PC-3 (cell line): ENCODE measurements at regions not wholly inside any gene's neighbourhood (a gene's known extent, or its start where the extent isn't known, plus 50 kb on each side); places are given as distances from the start of the nearest gene placed in this dataset.

ENCODE experiments used
- ATAC-seq: fragments of 200-7000 bp; cut with Tn5 transposase; 2 replicates; pipeline ENCODE4 v1.9.1; 2020; ENCODE audit warnings: mild to moderate bottlenecking, moderate library complexity
- BruUV-seq: library from RNA; stranded (reverse); fragments of 400-500 nt; replicated peaks from 2 replicates; lab custom pipeline; 2021; lab: Mats Ljungman, UMichigan
- CTCF ChIA-PET: fragments of 300-600 bp; sonication (Branson Sonifier 250); formaldehyde crosslinking; loops from one replicate; lab custom pipeline; 2022; ENCODE audit warnings: antibody characterized with exemption; lab: Charles Lee
- POLR2A ChIA-PET: fragments of 300-600 bp; sonication (Branson Sonifier 250); formaldehyde crosslinking; loops from one replicate; lab custom pipeline; 2022; ENCODE audit warnings: antibody characterized with exemption; ENCODE audit not compliant: unreplicated experiment; lab: Charles Lee
- DNase-seq: peaks from one replicate; pipeline ENCODE4 v3.0.0-alpha.2; 2015
- H2AFZ ChIP-seq: fragments of 300-600 bp; sonication (generic); 2 replicates; pipeline ENCODE4 v1.6.0; 2016; ENCODE audit warnings: antibody characterized with exemption, low read length
- H3F3A ChIP-seq: fragments of 300-600 bp; sonication (generic); one replicate; pipeline ENCODE4 v1.6.0; 2017; ENCODE audit warnings: antibody characterized with exemption, low read length, control low read depth, mild to moderate bottlenecking; ENCODE audit not compliant: unreplicated experiment
- H3K27ac ChIP-seq: fragments of 300-600 bp; sonication (generic); 2 replicates; pipeline ENCODE4 v1.5.1; 2016; ENCODE audit warnings: mild to moderate bottlenecking, low read length
- H3K27me3 ChIP-seq: fragments of 300-600 bp; sonication (generic); 2 replicates; pipeline ENCODE4 v1.6.1; 2016; ENCODE audit warnings: low read length, mixed read lengths
- H3K36me3 ChIP-seq: fragments of 300-600 bp; sonication (generic); 2 replicates; pipeline ENCODE4 v1.6.1; 2016; ENCODE audit warnings: low read depth, mixed run types, low read length, mixed read lengths
- H3K4me1 ChIP-seq: fragments of 300-600 bp; sonication (generic); 2 replicates; pipeline ENCODE4 v1.5.1; 2016; ENCODE audit warnings: low read length; ENCODE audit not compliant: insufficient read depth
- H3K4me2 ChIP-seq: fragments of 300-600 bp; sonication (generic); 2 replicates; pipeline ENCODE4 v1.6.0; 2016; ENCODE audit warnings: low read length
- H3K4me3 ChIP-seq: fragments of 300-600 bp; sonication (generic); 2 replicates; pipeline ENCODE4 v1.5.1; 2016; ENCODE audit warnings: mild to moderate bottlenecking, low read length, mixed read lengths
- H3K79me2 ChIP-seq: fragments of 300-600 bp; sonication (generic); 2 replicates; pipeline ENCODE4 v1.6.1; 2017; ENCODE audit warnings: low read length, mixed read lengths
- H3K9ac ChIP-seq: fragments of 300-600 bp; sonication (generic); 2 replicates; pipeline ENCODE4 v1.6.0; 2016; ENCODE audit warnings: mild to moderate bottlenecking, low read length
- H3K9me2 ChIP-seq: fragments of 300-600 bp; sonication (generic); replicated peaks from 2 replicates; pipeline ENCODE4 v1.6.1; 2016; ENCODE audit warnings: mixed run types, low read length, mixed read lengths
- H3K9me3 ChIP-seq: fragments of 300-600 bp; sonication (generic); 2 replicates; pipeline ENCODE4 v1.6.1; 2016; ENCODE audit warnings: low read length, mixed read lengths
- H4K20me1 ChIP-seq: fragments of 300-600 bp; sonication (generic); 2 replicates; pipeline ENCODE4 v1.6.1; 2016; ENCODE audit warnings: low read length, mixed read lengths
- EZH2 ChIP-seq: fragments of 300-600 bp; sonication (generic); IDR thresholded peaks from one replicate; pipeline ENCODE4 v1.6.1; 2017; ENCODE audit warnings: antibody characterized with exemption, mild to moderate bottlenecking, low read length; ENCODE audit not compliant: unreplicated experiment
- EZH2phosphoT487 ChIP-seq: fragments of 300-600 bp; sonication (generic); IDR thresholded peaks from 2 replicates; pipeline ENCODE4 v1.6.1; 2018; ENCODE audit warnings: mild to moderate bottlenecking, antibody characterized with exemption, low read length, borderline replicate concordance
- intact Hi-C: fragments of 100-400 bp; cut with micrococcal nuclease; formaldehyde crosslinking; loops from 2 replicates; pipeline ENCODE4 v1.9.0; 2023
- TF ChIP-seq, protein P1 (sequence below): fragments of 300-600 bp; sonication (generic); conservative IDR thresholded peaks from 2 replicates; pipeline ENCODE4 v1.5.1; 2017; ENCODE audit warnings: antibody characterized with exemption, low read depth, mild to moderate bottlenecking, low read length

DNA sequence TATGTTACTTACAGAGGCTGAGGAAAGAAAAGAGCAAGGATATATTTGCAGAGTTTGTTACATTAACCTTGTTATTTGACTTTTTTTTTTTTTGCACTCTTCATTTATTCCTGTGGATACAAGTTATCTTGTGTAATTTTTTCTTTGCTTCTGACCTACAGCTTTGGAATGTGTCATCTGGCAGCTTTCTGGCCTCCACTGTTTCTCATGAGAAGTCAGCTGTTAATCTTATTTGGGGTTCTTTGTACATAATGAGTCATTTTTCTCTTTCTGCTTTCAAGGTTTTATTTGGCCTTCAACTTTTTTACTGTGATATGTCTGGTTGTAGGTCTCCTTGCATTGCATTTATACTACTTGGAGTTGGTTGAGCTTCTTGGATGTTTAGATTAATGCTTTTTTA is 333.4 kb downstream of the SMOC2 start:
- Histone ChIP-seq H3K9me2 (no peaks in the 10 kb centered on the region), H3K9me3 (no peaks in the 10 kb centered on the region), H3K9ac (no peak overlapping the region), H3K4me1 (no peaks in the 10 kb centered on the region), H4K20me1 (no peaks in the 10 kb centered on the region), H3K27me3 (peaks cover 31% of the 10 kb centered on the region; the same call in 1 of the 2 replicates), H3K4me2 (no peak overlapping the region), H3K36me3 (no peaks in the 10 kb centered on the region), H3K79me2 (no peaks in the 10 kb centered on the region), H2AFZ (no peak overlapping the region), H3K27ac (no peak overlapping the region), H3K4me3 (no peak overlapping the region), H3F3A (no peaks in the 10 kb centered on the region)
- intact Hi-C loops: no loop called here
- CTCF ChIA-PET: no interaction called here
- no TSS peak for BruUV-seq
- ATAC-seq (no peak), DNase-seq (no peak)
- TF ChIP-seq EZH2: no peak
- POLR2A ChIA-PET: no interaction called here

DNA sequence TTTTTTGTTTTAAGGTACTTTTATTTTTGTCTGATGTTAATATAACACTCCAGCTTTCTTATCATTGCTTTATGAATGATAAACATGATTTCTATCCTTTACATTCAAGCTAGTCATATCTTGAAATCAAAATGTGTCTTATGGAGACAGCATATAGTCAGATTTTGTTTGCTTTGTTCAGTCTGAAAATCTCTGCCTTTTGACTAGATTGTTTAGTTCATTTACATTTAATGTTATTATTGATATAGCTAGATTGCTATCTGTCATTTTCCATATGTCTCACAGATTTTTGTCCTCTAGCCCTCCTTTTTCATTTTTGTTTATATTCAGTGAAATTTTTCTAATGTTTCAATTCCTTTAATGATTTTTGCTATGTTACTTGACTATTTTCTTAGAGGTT is 332.8 kb downstream of the SMOC2 start:
- Histone ChIP-seq H3K79me2 (no peaks in the 10 kb centered on the region), H3K36me3 (no peaks in the 10 kb centered on the region), H3F3A (no peaks in the 10 kb centered on the region), H3K9ac (no peak overlapping the region), H3K4me2 (no peak overlapping the region), H3K27ac (no peak overlapping the region), H3K9me2 (no peaks in the 10 kb centered on the region), H3K4me1 (no peaks in the 10 kb centered on the region), H4K20me1 (no peaks in the 10 kb centered on the region), H3K9me3 (no peaks in the 10 kb centered on the region), H3K4me3 (no peak overlapping the region), H3K27me3 (peaks cover 25% of the 10 kb centered on the region; the same call in 1 of the 2 replicates), H2AFZ (no peak overlapping the region)
- BruUV-seq: no TSS peak
- ATAC-seq (no peak), DNase-seq (no peak)
- ChIA-PET POLR2A (no interaction called here), CTCF (no interaction called here)
- TF ChIP-seq EZH2phosphoT487 (no peak), EZH2 (no peak)
- TF ChIP-seq, protein P1, sequence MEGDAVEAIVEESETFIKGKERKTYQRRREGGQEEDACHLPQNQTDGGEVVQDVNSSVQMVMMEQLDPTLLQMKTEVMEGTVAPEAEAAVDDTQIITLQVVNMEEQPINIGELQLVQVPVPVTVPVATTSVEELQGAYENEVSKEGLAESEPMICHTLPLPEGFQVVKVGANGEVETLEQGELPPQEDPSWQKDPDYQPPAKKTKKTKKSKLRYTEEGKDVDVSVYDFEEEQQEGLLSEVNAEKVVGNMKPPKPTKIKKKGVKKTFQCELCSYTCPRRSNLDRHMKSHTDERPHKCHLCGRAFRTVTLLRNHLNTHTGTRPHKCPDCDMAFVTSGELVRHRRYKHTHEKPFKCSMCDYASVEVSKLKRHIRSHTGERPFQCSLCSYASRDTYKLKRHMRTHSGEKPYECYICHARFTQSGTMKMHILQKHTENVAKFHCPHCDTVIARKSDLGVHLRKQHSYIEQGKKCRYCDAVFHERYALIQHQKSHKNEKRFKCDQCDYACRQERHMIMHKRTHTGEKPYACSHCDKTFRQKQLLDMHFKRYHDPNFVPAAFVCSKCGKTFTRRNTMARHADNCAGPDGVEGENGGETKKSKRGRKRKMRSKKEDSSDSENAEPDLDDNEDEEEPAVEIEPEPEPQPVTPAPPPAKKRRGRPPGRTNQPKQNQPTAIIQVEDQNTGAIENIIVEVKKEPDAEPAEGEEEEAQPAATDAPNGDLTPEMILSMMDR: no peak
- intact Hi-C loops: no loop called here

DNA sequence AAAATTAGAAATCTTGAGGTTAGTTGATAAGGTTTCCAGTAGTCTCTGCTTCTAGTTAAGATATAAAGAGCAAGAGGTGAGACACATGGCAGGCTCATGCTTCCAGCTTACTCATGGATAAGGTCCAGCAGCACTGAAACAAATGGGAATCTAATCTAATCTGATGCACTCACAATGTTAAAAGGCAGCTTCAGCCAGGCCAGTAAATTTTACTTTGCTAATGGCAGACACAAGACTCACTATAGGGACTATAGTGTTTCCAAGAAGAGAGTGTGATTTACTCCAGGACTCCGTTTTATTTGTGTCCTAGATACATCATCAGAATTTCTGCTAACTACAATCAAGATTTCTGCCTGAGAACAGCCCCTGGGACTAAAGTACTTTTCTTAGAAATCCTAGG is 324.8 kb downstream of the SMOC2 start:
- ATAC-seq: no peak
- Histone ChIP-seq H3K4me2 (no peak overlapping the region), H3K79me2 (no peaks in the 10 kb centered on the region), H3K4me3 (no peak overlapping the region), H3K27me3 (no peaks in the 10 kb centered on the region), H3K4me1 (no peaks in the 10 kb centered on the region), H3K36me3 (no peaks in the 10 kb centered on the region), H4K20me1 (no peaks in the 10 kb centered on the region), H3K9me2 (no peaks in the 10 kb centered on the region), H3K9ac (no peak overlapping the region), H3F3A (no peaks in the 10 kb centered on the region), H3K27ac (no peak overlapping the region), H2AFZ (no peak overlapping the region), H3K9me3 (no peaks in the 10 kb centered on the region)
- no TSS peak for BruUV-seq
- ChIA-PET POLR2A (no interaction called here), CTCF (no interaction called here)
- TF ChIP-seq, protein P1: no peak
- no peak for TF ChIP-seq EZH2phosphoT487
- TF ChIP-seq EZH2: no peak
- no peak for DNase-seq
- intact Hi-C loops: no loop called here
